ENCODE measurements at regions not wholly inside any gene's neighbourhood (a gene's known extent, or its start where the extent isn't known, plus 50 kb on each side); places are given as distances from the start of the nearest gene placed in this dataset.

- no TSS peak for BruUV-seq (replicated peaks)
- Histone ChIP-seq H3K36me3 (ENCODE audit: control insufficient read depth in 2 of 2, extremely low read depth in 1 of 2, insufficient read depth in 2 of 2, low read length in 2 of 2) (peaks cover 7% of the 10 kb centered on the region in 2 experiments), H3K4me2 (ENCODE audit: insufficient read depth, low read length) (no peak overlapping the region), H3K27ac (ENCODE audit: insufficient read depth, low read depth, low read length) (no peak overlapping the region), H3K4me3 (replicated peaks in 1 of 3; ENCODE audit: insufficient read depth in 1 of 3, low read depth in 1 of 3, low read length in 3 of 3) (no peak overlapping the region), H4K20me1 (replicated peaks; ENCODE audit: control insufficient read depth, extremely low read depth, insufficient read depth, low read length) (no peaks in the 10 kb centered on the region), H3K79me2 (ENCODE audit: control insufficient read depth, insufficient read depth, low read length) (peaks cover 33% of the 10 kb centered on the region), H3K27me3 (ENCODE audit: control insufficient read depth in 2 of 2, insufficient read depth in 2 of 2, low read length in 2 of 2) (no peaks in the 10 kb centered on the region), H3K9me1 (replicated peaks; ENCODE audit: control insufficient read depth, extremely low read depth, insufficient read depth, low read length) (no peaks in the 10 kb centered on the region), H3K9me3 (replicated peaks; ENCODE audit: control insufficient read depth, insufficient read depth, low read length) (no peaks in the 10 kb centered on the region), H3K4me1 (ENCODE audit: control insufficient read depth, extremely low read depth, insufficient read depth, low read length) (no peaks in the 10 kb centered on the region), H3K9ac (replicated peaks; ENCODE audit: extremely low read depth, insufficient read depth, low read length) (no peak overlapping the region), H2AFZ (ENCODE audit: low read depth, low read length) (no peak overlapping the region)
- FAIRE-seq (no peak), DNase-seq (ENCODE audit: low read depth, low spot score) (no peak)
- TF ChIP-seq GATA2 (IDR thresholded peaks at IDR 0.05; ENCODE audit: insufficient read depth, insufficient read length, low read depth, low read length) (no peak), FOS (IDR thresholded peaks at IDR 0.05; ENCODE audit: borderline replicate concordance, insufficient read depth, low read length) (no peak), MAX (IDR thresholded peaks at IDR 0.05; ENCODE audit: insufficient read depth, insufficient read length) (no peak), POLR2AphosphoS5 (IDR thresholded peaks at IDR 0.05; ENCODE audit: insufficient read depth, low read depth, low read length) (no peak), POLR2A (IDR thresholded peaks at IDR 0.05; ENCODE audit: low read depth, low read length) (no peak), EZH2 (IDR thresholded peaks at IDR 0.05; ENCODE audit: borderline replicate concordance, low read depth, low read length, severe bottlenecking) (no peak), MYC (IDR thresholded peaks at IDR 0.05; ENCODE audit: low read depth, low read length) (no peak), JUN (IDR thresholded peaks at IDR 0.05; ENCODE audit: borderline replicate concordance, insufficient read depth, insufficient read length, low read depth) (no peak)
- TF ChIP-seq, protein P1, sequence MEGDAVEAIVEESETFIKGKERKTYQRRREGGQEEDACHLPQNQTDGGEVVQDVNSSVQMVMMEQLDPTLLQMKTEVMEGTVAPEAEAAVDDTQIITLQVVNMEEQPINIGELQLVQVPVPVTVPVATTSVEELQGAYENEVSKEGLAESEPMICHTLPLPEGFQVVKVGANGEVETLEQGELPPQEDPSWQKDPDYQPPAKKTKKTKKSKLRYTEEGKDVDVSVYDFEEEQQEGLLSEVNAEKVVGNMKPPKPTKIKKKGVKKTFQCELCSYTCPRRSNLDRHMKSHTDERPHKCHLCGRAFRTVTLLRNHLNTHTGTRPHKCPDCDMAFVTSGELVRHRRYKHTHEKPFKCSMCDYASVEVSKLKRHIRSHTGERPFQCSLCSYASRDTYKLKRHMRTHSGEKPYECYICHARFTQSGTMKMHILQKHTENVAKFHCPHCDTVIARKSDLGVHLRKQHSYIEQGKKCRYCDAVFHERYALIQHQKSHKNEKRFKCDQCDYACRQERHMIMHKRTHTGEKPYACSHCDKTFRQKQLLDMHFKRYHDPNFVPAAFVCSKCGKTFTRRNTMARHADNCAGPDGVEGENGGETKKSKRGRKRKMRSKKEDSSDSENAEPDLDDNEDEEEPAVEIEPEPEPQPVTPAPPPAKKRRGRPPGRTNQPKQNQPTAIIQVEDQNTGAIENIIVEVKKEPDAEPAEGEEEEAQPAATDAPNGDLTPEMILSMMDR (IDR thresholded peaks at IDR 0.05; ENCODE audit: extremely low read depth in 1 of 2, insufficient read depth in 1 of 2, low read depth in 1 of 2, low read length in 2 of 2), result no peak
- dilution Hi-C loops (cut with MboI; ENCODE audit: extremely low pct_ligation_motif_present, low sequenced_read_pairs) (no loop called here), intact Hi-C loops (cut with micrococcal nuclease) (no loop called here)
- POLR2A ChIA-PET, result no interaction called here
- CTCF ChIA-PET, result no interaction called here
Observed at GRCh38 chrX:2635342-2635741, 55.8 kb upstream of the CD99 start.

All from endothelial cell of umbilical vein (primary cell).